ENCODE measurements at regions not wholly inside any gene's neighbourhood (a gene's known extent, or its start where the extent isn't known, plus 50 kb on each side); places are given as distances from the start of the nearest gene placed in this dataset.

- Histone ChIP-seq H3K9me2 (ENCODE audit: insufficient read depth) (no peaks in the 10 kb centered on the region), H3K9me3 (ENCODE audit: control insufficient read depth in 1 of 2, insufficient read depth in 1 of 2, low read depth in 1 of 2, low read length in 2 of 2) (peaks cover 0 to 4% of the 10 kb centered on the region in 2 experiments; a peak in 2 of 4 replicates), H3K4me3 (replicated peaks in 1 of 2; ENCODE audit: low read depth in 1 of 2, low read length in 2 of 2) (no peak overlapping the region), H3K4me1 (ENCODE audit: control insufficient read depth in 1 of 2, insufficient read depth in 2 of 2, low read length in 2 of 2) (no peaks in the 10 kb centered on the region), H4K20me1 (ENCODE audit: insufficient read depth) (no peaks in the 10 kb centered on the region), H3K27me3 (ENCODE audit: insufficient read depth, low read length) (no peaks in the 10 kb centered on the region), H3K79me2 (ENCODE audit: insufficient read depth, low read length) (no peaks in the 10 kb centered on the region), H3K36me3 (ENCODE audit: control insufficient read depth in 1 of 2, insufficient read depth in 2 of 2, low read length in 2 of 2) (no peaks in the 10 kb centered on the region), H2AFZ (ENCODE audit: low read depth, low read length, poor library complexity, severe bottlenecking) (no peak overlapping the region), H3K4me2 (ENCODE audit: low read length) (no peak overlapping the region), H3K9ac (ENCODE audit: low read length) (no peak overlapping the region), H3K27ac (ENCODE audit: low read depth, low read length) (no peak overlapping the region)
- CTCF ChIA-PET: no interaction called here
- BruUV-seq (replicated peaks): no TSS peak
- intact Hi-C loops (cut with micrococcal nuclease): no loop called here
- POLR2A ChIA-PET: no interaction called here
- ATAC-seq: no peak
- RAD21 ChIA-PET (ENCODE audit: low non-redundant PET in 1 of 2, low total read pairs in 2 of 2, uncharacterized antibody in 2 of 2, unreplicated experiment in 2 of 2): no interaction called here
- DNase-seq (ENCODE audit: low read depth, low spot score): no peak
- TF ChIP-seq CTCF (IDR thresholded peaks at IDR 0.05 in 2 of 3, conservative IDR thresholded peaks at IDR 0.05 in 1 of 3; ENCODE audit: borderline replicate concordance in 1 of 3, insufficient read depth in 1 of 3, low read depth in 2 of 3, low read length in 2 of 3) (no peak), ATF3 (IDR thresholded peaks at IDR 0.05) (no peak), ZBTB33 (IDR thresholded peaks at IDR 0.05; ENCODE audit: extremely low read depth, insufficient replicate concordance, low read length) (no peak), ZFX (IDR thresholded peaks at IDR 0.05) (no peak), POLR2AphosphoS5 (IDR thresholded peaks at IDR 0.05; ENCODE audit: low read depth, low read length) (no peak), EGR1 (IDR thresholded peaks at IDR 0.05; ENCODE audit: low read depth) (no peak), SP1 (IDR thresholded peaks at IDR 0.05; ENCODE audit: low read depth) (no peak), EZH2 (IDR thresholded peaks at IDR 0.05) (no peak), POLR2A (IDR thresholded peaks at IDR 0.05; ENCODE audit: borderline replicate concordance, extremely low read depth, insufficient read depth, insufficient read length) (no peak), YY1 (IDR thresholded peaks at IDR 0.05; ENCODE audit: extremely low read depth, insufficient replicate concordance, low read depth, low read length) (no peak), ELF1 (IDR thresholded peaks at IDR 0.05; ENCODE audit: borderline replicate concordance, low read depth) (no peak), SIN3A (IDR thresholded peaks at IDR 0.05; ENCODE audit: low read depth) (no peak), CBX3 (IDR thresholded peaks at IDR 0.05; ENCODE audit: low read depth) (no peak), MAX (IDR thresholded peaks at IDR 0.05) (no peak), SRF (IDR thresholded peaks at IDR 0.05; ENCODE audit: low read depth) (no peak), JUND (IDR thresholded peaks at IDR 0.05) (no peak), REST (IDR thresholded peaks at IDR 0.05; ENCODE audit: low read depth) (no peak), ZNF274 (IDR thresholded peaks at IDR 0.05; ENCODE audit: low read depth, low read length) (no peak)
Observed at GRCh38 chr2:4695281-4695861, 992.0 kb downstream of the DCDC2C start.
